ENCODE measurements at regions not wholly inside any gene's neighbourhood (a gene's known extent, or its start where the extent isn't known, plus 50 kb on each side); places are given as distances from the start of the nearest gene placed in this dataset.

DNA sequence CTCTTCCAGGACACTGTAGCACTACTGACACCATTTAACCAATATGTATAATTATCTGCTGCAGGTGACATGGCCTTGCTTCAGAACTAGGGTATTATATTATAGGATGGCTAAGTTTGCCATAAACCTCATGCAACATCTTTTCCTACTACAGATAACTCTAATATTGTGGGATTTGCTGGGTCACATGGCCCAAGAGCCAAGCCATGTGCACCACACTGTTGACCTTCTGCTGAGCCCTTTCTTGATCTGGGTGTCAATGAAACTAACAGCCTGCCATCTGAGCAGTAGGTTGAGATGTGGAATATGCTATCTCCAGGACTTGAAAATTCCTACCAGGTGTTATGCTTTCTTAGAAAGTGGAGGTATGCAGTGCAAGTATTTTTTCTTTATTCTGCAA, 2291.1 kb downstream of the MRPL39 start:
- no peaks in the 10 kb centered on the region for H3K9me3 Mint-ChIP-seq
- ATAC-seq (replicated peaks) = no peak
- no peak overlapping the region for H3K27ac Mint-ChIP-seq
- no peaks in the 10 kb centered on the region for H3K27me3 Mint-ChIP-seq
- H3K4me3 Mint-ChIP-seq = no peak overlapping the region
- H3K4me1 Mint-ChIP-seq = no peaks in the 10 kb centered on the region
- H3K36me3 Mint-ChIP-seq (ENCODE audit: low read depth) = no peaks in the 10 kb centered on the region

DNA sequence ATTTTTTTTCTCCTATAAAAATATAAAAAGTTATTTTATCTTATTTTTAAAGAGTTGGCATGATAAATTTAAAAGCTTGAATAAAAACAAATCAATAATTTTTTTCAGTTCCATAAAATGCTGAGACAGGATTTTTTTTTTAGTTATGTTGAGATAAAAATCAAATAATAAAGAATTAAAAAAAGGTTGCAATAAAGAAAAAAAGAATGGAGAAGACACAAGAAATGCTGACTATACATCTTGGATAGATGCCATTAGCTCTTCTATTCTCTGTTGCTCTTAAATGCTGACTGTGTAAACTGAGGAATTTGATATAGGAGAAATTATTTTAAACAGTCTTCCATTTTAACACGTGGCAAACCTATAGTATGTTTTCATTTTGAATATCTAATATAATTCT, 2298.5 kb downstream of the MRPL39 start:
- no peaks in the 10 kb centered on the region for H3K27me3 Mint-ChIP-seq
- H3K4me3 Mint-ChIP-seq = no peak overlapping the region
- H3K36me3 Mint-ChIP-seq (ENCODE audit: low read depth) = no peaks in the 10 kb centered on the region
- H3K27ac Mint-ChIP-seq = no peak overlapping the region
- ATAC-seq (replicated peaks) = no peak
- H3K4me1 Mint-ChIP-seq = no peaks in the 10 kb centered on the region
- no peaks in the 10 kb centered on the region for H3K9me3 Mint-ChIP-seq

DNA sequence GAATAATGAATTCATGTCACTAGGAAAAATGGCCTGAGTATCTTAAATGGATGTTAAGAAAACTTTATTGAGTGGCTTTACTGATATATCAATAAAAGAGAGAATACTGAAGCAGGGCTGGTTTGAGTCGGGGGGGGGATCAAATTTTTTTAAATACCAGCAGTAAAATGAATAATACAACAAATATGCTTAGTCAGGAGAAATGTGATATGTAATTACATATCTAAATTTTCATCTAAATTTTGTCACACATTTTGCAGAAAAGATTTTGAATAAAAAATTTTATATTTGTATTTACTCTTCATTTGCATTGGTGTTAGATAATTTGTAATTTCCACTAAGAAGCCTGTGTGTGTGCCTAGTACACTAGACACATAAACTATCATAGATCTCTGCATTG, 2300.2 kb downstream of the MRPL39 start:
- no peaks in the 10 kb centered on the region for H3K27me3 Mint-ChIP-seq
- no peaks in the 10 kb centered on the region for H3K4me1 Mint-ChIP-seq
- no peak overlapping the region for H3K4me3 Mint-ChIP-seq
- H3K27ac Mint-ChIP-seq = no peak overlapping the region
- no peaks in the 10 kb centered on the region for H3K36me3 Mint-ChIP-seq (ENCODE audit: low read depth)
- no peak for ATAC-seq (replicated peaks)
- H3K9me3 Mint-ChIP-seq = no peaks in the 10 kb centered on the region

DNA sequence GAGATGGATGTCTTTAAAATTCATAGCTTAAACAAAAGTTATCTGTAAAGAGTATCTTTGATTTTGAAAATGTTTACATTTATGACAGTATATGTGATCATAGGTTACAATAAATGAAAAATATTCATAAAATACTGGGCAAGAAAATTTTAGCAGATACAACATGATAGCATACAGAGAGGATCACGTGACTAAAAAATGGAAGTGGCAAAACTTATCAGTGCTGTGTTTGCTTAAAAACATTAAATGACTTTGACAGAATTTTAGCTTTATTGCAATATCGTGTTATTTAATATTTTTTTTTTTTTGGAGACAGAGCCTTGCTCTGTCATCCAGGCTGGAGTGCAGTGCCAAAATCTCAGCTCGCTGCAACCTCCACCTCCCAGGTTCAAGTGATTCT, 2294.1 kb downstream of the NCAM2 start:
- H3K27ac Mint-ChIP-seq = no peak overlapping the region
- H3K4me3 Mint-ChIP-seq = no peak overlapping the region
- no peaks in the 10 kb centered on the region for H3K27me3 Mint-ChIP-seq
- H3K9me3 Mint-ChIP-seq = peaks cover 3% of the 10 kb centered on the region
- H3K36me3 Mint-ChIP-seq (ENCODE audit: low read depth) = no peaks in the 10 kb centered on the region
- H3K4me1 Mint-ChIP-seq = no peaks in the 10 kb centered on the region
- no peak for ATAC-seq (replicated peaks)

DNA sequence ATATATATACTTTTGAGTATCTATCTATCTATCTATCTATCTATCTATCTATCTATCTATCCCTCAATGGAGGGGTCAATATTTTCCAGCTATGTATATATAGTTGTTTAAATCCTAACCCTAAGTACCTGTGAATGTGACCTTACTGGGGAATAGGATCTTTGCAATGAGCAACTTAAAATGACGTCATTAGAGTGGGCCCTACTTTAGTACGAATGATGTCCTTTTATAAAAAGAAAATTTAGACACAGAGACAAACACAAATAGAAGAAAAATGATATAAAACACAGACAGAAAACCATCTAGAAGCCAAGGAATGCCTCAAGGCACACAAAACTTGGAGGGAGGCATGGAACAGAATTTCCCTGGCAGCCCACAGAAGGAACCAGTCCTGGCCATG, 2283.7 kb downstream of the NCAM2 start:
- Mint-ChIP-seq H3K27ac (no peak overlapping the region), H3K4me1 (no peaks in the 10 kb centered on the region), H3K4me3 (no peak overlapping the region), H3K9me3 (peaks cover 7% of the 10 kb centered on the region), H3K27me3 (no peaks in the 10 kb centered on the region), H3K36me3 (ENCODE audit: low read depth) (no peaks in the 10 kb centered on the region)
- no peak for ATAC-seq (replicated peaks)

DNA sequence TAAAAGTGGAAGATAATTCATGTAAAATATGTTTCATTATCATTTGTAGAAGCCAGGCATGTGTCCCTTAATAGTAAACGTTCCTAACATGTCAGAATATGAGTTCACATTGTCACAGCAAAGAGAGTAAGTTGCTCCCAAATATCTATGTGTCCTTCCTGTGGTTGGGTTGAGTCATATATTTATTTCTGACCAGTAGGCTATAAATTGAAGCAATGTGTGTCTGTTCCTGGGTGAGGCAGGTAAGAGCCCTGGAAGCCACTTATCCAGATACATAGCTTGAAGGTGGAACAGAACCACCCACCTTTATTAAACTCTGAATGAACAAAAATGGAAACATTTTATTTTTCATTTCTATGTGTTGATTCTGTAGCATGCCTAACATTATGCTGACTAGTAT, 2251.6 kb downstream of the NCAM2 start:
- Mint-ChIP-seq H3K27me3 (no peaks in the 10 kb centered on the region), H3K4me1 (no peaks in the 10 kb centered on the region), H3K27ac (no peak overlapping the region), H3K4me3 (no peak overlapping the region), H3K36me3 (ENCODE audit: low read depth) (no peaks in the 10 kb centered on the region), H3K9me3 (peaks cover 4% of the 10 kb centered on the region)
- no peak for ATAC-seq (replicated peaks)

DNA sequence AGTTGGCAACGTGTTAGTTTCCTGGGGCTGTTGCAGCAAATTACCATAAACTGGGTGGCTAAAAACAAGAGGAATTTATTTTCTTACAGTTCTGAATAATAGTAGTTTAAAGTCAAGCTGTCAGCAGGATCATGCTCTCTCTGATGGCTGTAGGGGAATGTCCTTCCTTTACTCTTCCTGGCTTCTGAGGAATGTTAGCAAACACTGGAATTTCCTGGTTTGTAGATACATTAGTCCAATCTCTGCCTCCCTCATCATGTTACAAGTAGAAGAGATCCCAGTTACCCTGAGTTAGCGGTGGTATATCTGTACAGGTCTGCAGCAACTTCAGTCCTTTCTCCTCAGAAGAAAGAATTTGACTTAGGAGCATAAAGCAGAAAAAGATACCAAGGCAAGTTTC, 2249.1 kb downstream of the NCAM2 start:
- H3K27me3 Mint-ChIP-seq = no peaks in the 10 kb centered on the region
- peaks cover 4% of the 10 kb centered on the region for H3K9me3 Mint-ChIP-seq
- H3K4me1 Mint-ChIP-seq = no peaks in the 10 kb centered on the region
- no peak overlapping the region for H3K27ac Mint-ChIP-seq
- no peak overlapping the region for H3K4me3 Mint-ChIP-seq
- no peak for ATAC-seq (replicated peaks)
- H3K36me3 Mint-ChIP-seq (ENCODE audit: low read depth) = no peaks in the 10 kb centered on the region

DNA sequence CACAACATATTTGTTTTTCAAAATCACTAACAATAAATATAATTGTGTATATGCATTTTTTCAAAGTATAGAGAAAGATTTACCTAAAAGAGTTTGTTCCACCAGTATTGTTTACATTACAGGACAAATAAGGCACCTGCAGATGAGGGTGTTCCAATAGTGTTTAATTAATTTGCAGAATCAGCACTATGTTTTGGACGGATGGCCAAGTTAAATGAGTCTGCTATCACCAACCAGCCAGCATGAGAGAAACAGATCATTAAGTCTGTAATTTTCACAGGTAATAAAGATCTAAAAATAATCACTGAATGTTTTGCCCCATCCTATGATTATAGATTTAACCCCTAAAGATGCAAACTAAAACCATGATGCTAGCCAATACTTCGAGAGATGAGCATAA, 2247.0 kb downstream of the NCAM2 start:
- peaks cover 4% of the 10 kb centered on the region for H3K9me3 Mint-ChIP-seq
- no peaks in the 10 kb centered on the region for H3K36me3 Mint-ChIP-seq (ENCODE audit: low read depth)
- no peak overlapping the region for H3K27ac Mint-ChIP-seq
- no peaks in the 10 kb centered on the region for H3K4me1 Mint-ChIP-seq
- ATAC-seq (replicated peaks) = no peak
- H3K27me3 Mint-ChIP-seq = no peaks in the 10 kb centered on the region
- H3K4me3 Mint-ChIP-seq = no peak overlapping the region

DNA sequence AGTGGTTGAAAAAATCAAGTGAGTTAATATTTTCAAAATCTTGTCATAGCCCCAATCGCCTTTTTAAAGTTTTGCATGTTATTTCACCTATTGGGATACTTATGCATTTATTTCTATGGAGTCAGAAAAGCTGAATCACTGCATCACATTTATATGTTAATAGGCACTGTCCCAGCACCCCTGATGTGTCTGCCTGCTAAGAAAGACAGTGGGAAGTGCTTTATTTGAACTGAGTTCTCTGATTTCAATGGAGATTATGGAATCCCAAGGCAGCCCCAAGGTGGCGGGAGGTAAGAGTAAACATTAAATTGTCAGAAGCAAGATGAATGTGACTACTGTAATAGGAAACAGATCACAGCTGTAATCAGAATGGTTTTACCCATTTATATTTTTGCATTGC, 2225.7 kb downstream of the NCAM2 start:
- Mint-ChIP-seq H3K9me3 (peaks cover 3% of the 10 kb centered on the region), H3K4me1 (no peaks in the 10 kb centered on the region), H3K4me3 (no peak overlapping the region), H3K27ac (no peak overlapping the region), H3K27me3 (no peaks in the 10 kb centered on the region), H3K36me3 (ENCODE audit: low read depth) (no peaks in the 10 kb centered on the region)
- ATAC-seq (replicated peaks) = no peak

DNA sequence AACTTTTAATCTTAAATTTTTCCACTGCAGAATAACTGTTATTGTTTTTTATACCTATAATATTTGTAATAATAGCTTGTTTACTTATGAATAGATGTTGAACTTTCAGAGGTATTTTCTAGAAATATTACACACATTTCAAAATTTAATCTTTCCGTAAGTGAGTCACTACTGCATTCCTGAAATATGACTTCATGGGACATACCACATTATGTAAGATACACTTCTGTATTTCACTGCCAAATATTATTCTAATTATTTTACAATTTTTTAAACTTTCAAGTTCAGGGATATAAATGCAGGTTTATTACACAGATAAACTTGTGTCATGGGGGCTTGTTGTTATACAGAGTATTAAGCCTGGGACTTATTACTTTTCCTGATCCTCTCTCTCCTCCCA, 2220.5 kb downstream of the NCAM2 start:
- Mint-ChIP-seq H3K4me1 (no peaks in the 10 kb centered on the region), H3K4me3 (no peak overlapping the region), H3K27ac (no peak overlapping the region), H3K27me3 (no peaks in the 10 kb centered on the region), H3K36me3 (ENCODE audit: low read depth) (no peaks in the 10 kb centered on the region), H3K9me3 (no peaks in the 10 kb centered on the region)
- no peak for ATAC-seq (replicated peaks)

DNA sequence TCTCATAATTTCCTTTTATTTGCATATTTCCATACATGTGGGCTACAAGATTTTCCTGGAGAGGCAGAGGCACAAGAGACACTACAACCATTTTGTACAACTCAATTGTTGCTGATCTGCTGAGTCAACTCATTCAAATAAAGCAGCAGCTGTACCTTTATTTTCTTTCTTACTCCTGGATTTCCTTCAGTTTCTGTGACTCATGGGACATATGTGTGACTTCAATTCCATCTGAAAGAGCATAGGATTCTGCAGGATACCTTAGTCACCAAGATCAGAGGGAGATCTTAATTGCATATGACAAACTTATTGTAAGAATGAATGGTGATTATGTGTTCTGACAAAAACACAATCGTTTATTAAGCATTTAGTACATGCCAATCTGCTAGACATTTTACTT, 2219.4 kb downstream of the NCAM2 start:
- Mint-ChIP-seq H3K9me3 (no peaks in the 10 kb centered on the region), H3K27ac (no peak overlapping the region), H3K27me3 (no peaks in the 10 kb centered on the region), H3K4me3 (no peak overlapping the region), H3K4me1 (no peaks in the 10 kb centered on the region), H3K36me3 (ENCODE audit: low read depth) (no peaks in the 10 kb centered on the region)
- no peak for ATAC-seq (replicated peaks)

DNA sequence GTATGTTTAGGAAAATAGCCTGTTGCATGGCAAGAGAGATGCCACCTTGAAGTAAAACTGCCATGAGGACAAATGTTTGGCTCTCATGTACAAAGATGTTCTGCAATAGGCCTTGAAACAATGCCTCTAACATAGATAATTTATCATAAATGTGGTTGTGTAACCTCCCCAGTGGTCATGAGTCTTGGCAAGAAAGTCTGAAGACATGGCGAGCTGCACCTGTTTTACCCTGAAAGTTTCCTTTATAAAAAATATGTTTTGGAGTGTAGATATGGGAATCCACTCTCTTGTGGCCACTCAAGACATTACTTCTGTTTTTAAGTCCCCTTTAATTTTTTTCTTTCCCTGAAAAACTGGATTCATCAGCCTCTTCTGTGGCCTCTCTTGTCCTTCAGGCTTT, 2217.1 kb downstream of the NCAM2 start:
- no peaks in the 10 kb centered on the region for H3K36me3 Mint-ChIP-seq (ENCODE audit: low read depth)
- H3K9me3 Mint-ChIP-seq = peaks cover 6% of the 10 kb centered on the region
- no peak overlapping the region for H3K27ac Mint-ChIP-seq
- H3K4me1 Mint-ChIP-seq = no peaks in the 10 kb centered on the region
- no peaks in the 10 kb centered on the region for H3K27me3 Mint-ChIP-seq
- ATAC-seq (replicated peaks) = no peak
- H3K4me3 Mint-ChIP-seq = no peak overlapping the region
